ENCODE measurements at regions not wholly inside any gene's neighbourhood (a gene's known extent, or its start where the extent isn't known, plus 50 kb on each side); places are given as distances from the start of the nearest gene placed in this dataset.

DNA sequence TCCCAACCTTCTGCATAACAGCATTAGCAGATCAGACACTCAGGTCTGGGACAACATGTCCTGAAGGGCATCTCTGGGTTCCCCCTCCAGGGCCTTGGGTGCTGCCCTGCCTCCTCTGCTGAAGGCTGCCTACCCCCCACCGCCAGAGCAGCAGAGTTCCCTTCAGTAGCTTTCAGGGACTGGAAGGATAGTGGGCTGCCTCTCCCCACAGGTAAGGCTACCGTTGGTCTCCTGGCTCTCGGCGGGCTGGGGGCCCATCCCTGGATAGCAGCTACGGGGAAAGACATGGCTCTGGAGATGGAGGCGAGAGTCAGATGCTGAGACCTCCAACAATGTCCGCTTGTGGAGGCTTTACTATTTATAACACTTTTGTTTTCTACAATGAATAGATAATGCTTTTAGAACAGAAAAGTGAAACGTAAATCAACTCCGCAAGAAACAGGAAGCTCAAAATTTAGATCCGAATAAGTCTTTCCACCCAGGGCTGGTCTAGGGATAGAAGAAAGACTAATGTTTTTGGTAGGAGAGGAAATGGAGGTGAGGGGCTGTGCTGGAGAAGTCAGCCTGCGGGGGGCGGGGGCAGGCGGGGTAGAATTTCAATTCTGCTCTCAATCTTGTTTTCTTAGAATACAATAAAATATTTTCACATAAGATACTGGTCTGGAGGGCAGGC is 58.4 kb downstream of the ARL4C start:
- Histone ChIP-seq H3K4me1 (ENCODE audit: control insufficient read depth in 5 of 5, insufficient read depth in 5 of 5, low read length in 5 of 5) (peaks cover 0 to 19% (median 3%) of the 10 kb centered on the region in 5 donors), H3K27me3 (ENCODE audit: control insufficient read depth in 5 of 5, insufficient read depth in 4 of 5, low read length in 5 of 5) (peaks cover 0 to 7% (median 0%) of the 10 kb centered on the region in 5 donors), H3K36me3 (ENCODE audit: control insufficient read depth in 5 of 5, insufficient read depth in 5 of 5, low read length in 5 of 5) (no peaks in the 10 kb centered on the region), H3K27ac (ENCODE audit: low read depth, low read length) (no peak overlapping the region), H3K4me3 (ENCODE audit: low read depth in 1 of 5, low read length in 5 of 5) (no peak overlapping the region), H3K9me3 (ENCODE audit: control insufficient read depth in 5 of 5, low read length in 5 of 5) (no peaks in the 10 kb centered on the region), H3K9ac (ENCODE audit: low read length in 5 of 5) (no peak overlapping the region)

- H3K27ac ChIP-seq (ENCODE audit: low read depth, low read length) = no peak overlapping the region
These were observed 59.1 kb downstream of the ARL4C start for GRCh38 chr2:234437642-234438304.

DNA sequence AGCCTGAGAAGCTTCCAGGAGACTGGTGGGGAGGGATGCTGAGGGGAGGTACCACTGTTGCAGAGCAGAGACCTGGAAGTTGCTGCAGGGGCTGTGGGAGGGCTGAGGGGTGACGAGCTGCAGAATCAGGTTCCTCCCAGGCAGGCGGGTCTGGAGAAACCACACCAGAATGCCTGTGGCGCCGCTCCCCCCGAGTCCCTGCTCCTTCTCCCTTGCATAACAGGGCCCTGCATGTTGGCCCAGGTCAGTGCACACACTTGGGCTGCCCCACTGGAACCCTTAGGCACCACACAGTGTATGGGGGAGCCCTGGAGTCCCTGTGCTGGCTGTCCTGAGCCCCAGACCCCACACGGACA is 60.4 kb downstream of the ARL4C start:
- Histone ChIP-seq H3K4me3 (ENCODE audit: low read depth in 1 of 5, low read length in 5 of 5) (no peak overlapping the region), H3K27ac (ENCODE audit: low read depth, low read length) (no peak overlapping the region), H3K9ac (ENCODE audit: low read length in 5 of 5) (no peak overlapping the region), H3K36me3 (ENCODE audit: control insufficient read depth in 5 of 5, insufficient read depth in 5 of 5, low read length in 5 of 5) (no peaks in the 10 kb centered on the region), H3K4me1 (ENCODE audit: control insufficient read depth in 5 of 5, insufficient read depth in 5 of 5, low read length in 5 of 5) (peaks cover 0 to 19% (median 3%) of the 10 kb centered on the region in 5 donors), H3K27me3 (ENCODE audit: control insufficient read depth in 5 of 5, insufficient read depth in 4 of 5, low read length in 5 of 5) (peaks cover 0 to 7% (median 0%) of the 10 kb centered on the region in 5 donors), H3K9me3 (ENCODE audit: control insufficient read depth in 5 of 5, low read length in 5 of 5) (no peaks in the 10 kb centered on the region)

More at GRCh38 chr2:234437642-234438304, 59.1 kb downstream of the ARL4C start:
- no peak overlapping the region for H3K4me3 ChIP-seq (ENCODE audit: low read depth in 1 of 5, low read length in 5 of 5)
- H3K36me3 ChIP-seq (ENCODE audit: control insufficient read depth in 5 of 5, insufficient read depth in 5 of 5, low read length in 5 of 5) = no peaks in the 10 kb centered on the region
- no peak overlapping the region for H3K9ac ChIP-seq (ENCODE audit: low read length in 5 of 5)
- no peaks in the 10 kb centered on the region for H3K9me3 ChIP-seq (ENCODE audit: control insufficient read depth in 5 of 5, low read length in 5 of 5)
- peaks cover 0 to 19% (median 3%) of the 10 kb centered on the region in 5 donors for H3K4me1 ChIP-seq (ENCODE audit: control insufficient read depth in 5 of 5, insufficient read depth in 5 of 5, low read length in 5 of 5)
- H3K27me3 ChIP-seq (ENCODE audit: control insufficient read depth in 5 of 5, insufficient read depth in 4 of 5, low read length in 5 of 5) = peaks cover 0 to 7% (median 0%) of the 10 kb centered on the region in 5 donors

DNA sequence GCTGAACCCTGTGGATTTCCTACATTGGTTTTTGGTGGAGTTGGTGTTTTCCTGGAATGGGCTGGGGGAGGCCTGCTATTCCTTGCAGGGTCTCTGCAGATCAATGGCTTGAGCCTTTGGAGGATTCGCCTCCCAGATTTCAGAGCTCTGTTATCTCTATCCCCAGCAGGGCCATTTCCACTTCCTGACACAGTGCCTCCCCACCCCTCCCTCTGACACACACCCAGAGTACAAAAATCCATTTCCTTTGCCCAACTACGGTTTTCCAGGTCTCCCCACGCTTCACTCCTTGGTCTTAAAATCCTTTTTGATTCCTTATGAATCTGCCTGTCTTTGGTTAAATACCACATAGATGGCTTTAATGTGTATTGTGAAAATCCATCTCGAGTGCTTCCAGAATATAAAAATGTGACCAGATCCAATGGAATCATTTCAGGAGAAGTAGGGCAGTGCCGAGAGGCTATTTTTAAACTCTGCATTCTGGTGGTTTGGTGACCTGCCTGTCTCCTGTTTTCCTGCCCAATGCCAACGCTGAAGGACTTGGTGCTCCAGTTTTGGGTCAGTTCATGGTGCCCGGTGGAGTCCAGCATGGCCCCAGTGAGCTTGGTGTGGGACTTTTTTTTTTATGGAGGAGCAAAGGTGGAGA is 60.9 kb downstream of the ARL4C start:
- H3K9me3 ChIP-seq (ENCODE audit: control insufficient read depth in 5 of 5, low read length in 5 of 5) = no peaks in the 10 kb centered on the region

DNA sequence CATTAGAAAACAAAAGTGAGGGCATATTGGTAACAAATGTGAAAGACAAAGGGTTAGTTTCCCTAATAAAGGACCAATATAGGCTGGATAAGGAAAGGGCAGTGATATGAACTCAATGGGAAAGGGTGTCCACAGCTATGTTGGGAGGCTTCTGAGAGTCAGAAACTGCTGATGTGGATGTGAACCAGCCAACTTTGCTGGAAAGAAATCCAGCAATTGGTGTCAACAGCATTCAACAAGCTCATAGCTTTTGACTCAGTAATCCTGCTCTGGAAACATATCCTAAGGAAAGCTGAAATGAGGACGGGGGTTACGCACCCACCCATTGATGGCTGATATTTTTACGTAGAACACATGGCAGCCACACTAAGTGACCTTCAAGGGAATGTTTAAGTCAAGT is 63.7 kb downstream of the ARL4C start:
- Histone ChIP-seq H3K27me3 (ENCODE audit: control insufficient read depth in 5 of 5, insufficient read depth in 4 of 5, low read length in 5 of 5) (peaks cover 0 to 14% (median 0%) of the 10 kb centered on the region in 5 donors), H3K9me3 (ENCODE audit: control insufficient read depth in 5 of 5, low read length in 5 of 5) (no peaks in the 10 kb centered on the region), H3K27ac (ENCODE audit: low read depth, low read length) (no peak overlapping the region), H3K36me3 (ENCODE audit: control insufficient read depth in 5 of 5, insufficient read depth in 5 of 5, low read length in 5 of 5) (no peaks in the 10 kb centered on the region), H3K4me3 (ENCODE audit: low read depth in 1 of 5, low read length in 5 of 5) (no peak overlapping the region), H3K9ac (ENCODE audit: low read length in 5 of 5) (no peak overlapping the region), H3K4me1 (ENCODE audit: control insufficient read depth in 5 of 5, insufficient read depth in 5 of 5, low read length in 5 of 5) (peaks cover 0 to 13% (median 3%) of the 10 kb centered on the region in 5 donors)

More for the DNA sequence above, 60.9 kb downstream of the ARL4C start:
- Histone ChIP-seq H3K4me3 (ENCODE audit: low read depth in 1 of 5, low read length in 5 of 5) (no peak overlapping the region), H3K9ac (ENCODE audit: low read length in 5 of 5) (no peak overlapping the region), H3K4me1 (ENCODE audit: control insufficient read depth in 5 of 5, insufficient read depth in 5 of 5, low read length in 5 of 5) (peaks cover 0 to 19% (median 3%) of the 10 kb centered on the region in 5 donors), H3K27ac (ENCODE audit: low read depth, low read length) (no peak overlapping the region), H3K27me3 (ENCODE audit: control insufficient read depth in 5 of 5, insufficient read depth in 4 of 5, low read length in 5 of 5) (peaks cover 0 to 7% (median 0%) of the 10 kb centered on the region in 5 donors), H3K36me3 (ENCODE audit: control insufficient read depth in 5 of 5, insufficient read depth in 5 of 5, low read length in 5 of 5) (no peaks in the 10 kb centered on the region)

DNA sequence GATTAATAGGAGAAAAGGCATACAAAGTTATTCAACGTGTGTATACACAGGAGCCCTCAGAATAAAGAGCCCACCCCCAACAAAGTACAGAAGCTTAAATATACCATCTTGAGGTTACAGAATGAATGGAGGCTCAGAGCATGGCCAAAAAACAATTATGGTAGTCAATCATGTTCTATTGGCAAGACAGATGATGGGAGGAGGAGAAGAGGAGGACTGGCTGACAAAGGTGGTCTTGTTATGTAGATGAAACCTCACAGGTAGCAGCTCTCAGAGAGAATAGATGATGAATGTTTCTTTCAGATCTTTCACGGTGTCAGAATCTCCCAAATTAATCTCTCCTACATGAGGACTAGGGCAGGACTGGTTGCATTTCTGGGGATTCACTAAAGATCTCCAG is 66.0 kb downstream of the ARL4C start:
- Histone ChIP-seq H3K36me3 (ENCODE audit: control insufficient read depth in 5 of 5, insufficient read depth in 5 of 5, low read length in 5 of 5) (no peaks in the 10 kb centered on the region), H3K4me1 (ENCODE audit: control insufficient read depth in 5 of 5, insufficient read depth in 5 of 5, low read length in 5 of 5) (peaks cover 0 to 11% (median 3%) of the 10 kb centered on the region in 5 donors), H3K4me3 (ENCODE audit: low read depth in 1 of 5, low read length in 5 of 5) (no peak overlapping the region), H3K9ac (ENCODE audit: low read length in 5 of 5) (no peak overlapping the region), H3K27me3 (ENCODE audit: control insufficient read depth in 5 of 5, insufficient read depth in 4 of 5, low read length in 5 of 5) (peaks cover 0 to 6% (median 0%) of the 10 kb centered on the region in 5 donors), H3K27ac (ENCODE audit: low read depth, low read length) (no peak overlapping the region), H3K9me3 (ENCODE audit: control insufficient read depth in 5 of 5, low read length in 5 of 5) (no peaks in the 10 kb centered on the region)

DNA sequence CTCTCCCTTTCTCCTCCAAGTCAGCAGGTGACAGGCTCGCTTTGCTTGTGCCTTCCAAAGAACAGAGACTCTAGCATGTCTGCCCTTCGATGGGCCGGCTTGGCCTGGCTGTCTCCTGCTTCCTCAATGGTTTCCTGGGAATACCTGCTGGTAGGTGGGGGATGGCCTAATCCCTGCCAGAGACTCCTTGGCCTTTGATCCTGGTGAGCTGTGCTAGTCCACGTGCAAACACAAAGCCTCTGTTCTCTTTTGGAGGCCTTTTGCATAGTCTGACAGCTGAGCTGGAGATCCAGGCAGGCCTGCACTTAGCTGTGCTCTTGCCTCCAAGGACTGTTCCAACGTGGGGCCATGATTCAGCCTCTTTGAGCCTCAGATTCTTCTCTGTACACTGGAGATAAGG is 67.6 kb downstream of the ARL4C start:
- no peaks in the 10 kb centered on the region for H3K9me3 ChIP-seq (ENCODE audit: control insufficient read depth in 5 of 5, low read length in 5 of 5)
- no peaks in the 10 kb centered on the region for H3K36me3 ChIP-seq (ENCODE audit: control insufficient read depth in 5 of 5, insufficient read depth in 5 of 5, low read length in 5 of 5)
- peaks cover 0 to 12% (median 0%) of the 10 kb centered on the region in 5 donors for H3K4me1 ChIP-seq (ENCODE audit: control insufficient read depth in 5 of 5, insufficient read depth in 5 of 5, low read length in 5 of 5)
- H3K27me3 ChIP-seq (ENCODE audit: control insufficient read depth in 5 of 5, insufficient read depth in 4 of 5, low read length in 5 of 5) = peaks cover 0 to 6% (median 0%) of the 10 kb centered on the region in 5 donors
- no peak overlapping the region for H3K9ac ChIP-seq (ENCODE audit: low read length in 5 of 5)
- H3K27ac ChIP-seq (ENCODE audit: low read depth, low read length) = no peak overlapping the region
- H3K4me3 ChIP-seq (ENCODE audit: low read depth in 1 of 5, low read length in 5 of 5) = no peak overlapping the region

- Histone ChIP-seq H3K27ac (ENCODE audit: low read depth, low read length) (no peak overlapping the region), H3K9me3 (ENCODE audit: control insufficient read depth in 5 of 5, low read length in 5 of 5) (no peaks in the 10 kb centered on the region), H3K4me3 (ENCODE audit: low read depth in 1 of 5, low read length in 5 of 5) (no peak overlapping the region), H3K4me1 (ENCODE audit: control insufficient read depth in 5 of 5, insufficient read depth in 5 of 5, low read length in 5 of 5) (peaks cover 0 to 12% (median 0%) of the 10 kb centered on the region in 5 donors), H3K9ac (ENCODE audit: low read length in 5 of 5) (no peak overlapping the region), H3K36me3 (ENCODE audit: control insufficient read depth in 5 of 5, insufficient read depth in 5 of 5, low read length in 5 of 5) (no peaks in the 10 kb centered on the region), H3K27me3 (ENCODE audit: control insufficient read depth in 5 of 5, insufficient read depth in 4 of 5, low read length in 5 of 5) (peaks cover 0 to 6% (median 0%) of the 10 kb centered on the region in 5 donors)
These were observed 69.5 kb downstream of the ARL4C start for GRCh38 chr2:234427081-234428061.

DNA sequence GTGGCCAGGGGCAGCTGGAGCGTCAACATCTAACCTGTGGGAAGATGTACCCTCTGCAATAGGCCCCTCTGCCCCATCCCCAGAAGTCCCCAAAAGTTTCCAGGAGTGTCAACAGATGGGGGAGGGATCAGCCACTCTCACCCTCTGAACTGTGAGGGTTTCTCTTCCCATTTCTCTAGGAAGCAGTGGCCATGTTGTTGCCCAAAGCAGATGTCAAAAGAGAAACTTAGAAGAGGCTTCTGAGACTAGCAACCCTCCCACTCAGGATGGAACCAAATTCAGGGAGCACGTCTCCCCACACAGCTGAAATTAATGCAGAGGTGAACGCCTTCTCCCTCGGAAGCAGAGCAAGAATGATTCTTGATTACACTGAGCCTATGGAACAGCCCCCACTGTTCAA is 70.3 kb downstream of the ARL4C start:
- Histone ChIP-seq H3K27ac (ENCODE audit: low read depth, low read length) (no peak overlapping the region), H3K9ac (ENCODE audit: low read length in 5 of 5) (no peak overlapping the region), H3K27me3 (ENCODE audit: control insufficient read depth in 5 of 5, insufficient read depth in 4 of 5, low read length in 5 of 5) (peaks cover 0 to 6% (median 0%) of the 10 kb centered on the region in 5 donors), H3K9me3 (ENCODE audit: control insufficient read depth in 5 of 5, low read length in 5 of 5) (no peaks in the 10 kb centered on the region), H3K4me1 (ENCODE audit: control insufficient read depth in 5 of 5, insufficient read depth in 5 of 5, low read length in 5 of 5) (peaks cover 0 to 12% (median 3%) of the 10 kb centered on the region in 5 donors), H3K4me3 (ENCODE audit: low read depth in 1 of 5, low read length in 5 of 5) (no peak overlapping the region), H3K36me3 (ENCODE audit: control insufficient read depth in 5 of 5, insufficient read depth in 5 of 5, low read length in 5 of 5) (no peaks in the 10 kb centered on the region)

All from subcutaneous abdominal adipose tissue (tissue), 5 donors.